OCI-LY7 (cell line): ENCODE measurements at regions not wholly inside any gene's neighbourhood (a gene's known extent, or its start where the extent isn't known, plus 50 kb on each side); places are given as distances from the start of the nearest gene placed in this dataset.

Source experiments
- EZH2phosphoT487 ChIP-seq: fragments of 200-600 bp; sonication (generic); IDR thresholded peaks from 2 replicates; pipeline ENCODE4 v1.6.1; 2018; ENCODE audit warnings: low read depth, borderline replicate concordance, mild to moderate bottlenecking, mixed run types, antibody characterized with exemption, low read length, moderate library complexity, mixed read lengths
- TF ChIP-seq, protein P1 (sequence below): fragments of 200-600 bp; sonication (generic); conservative IDR thresholded peaks from 2 replicates; pipeline ENCODE4 v1.5.1; 2014; ENCODE audit warnings: mild to moderate bottlenecking, antibody characterized with exemption, low read length, moderate library complexity, mixed read lengths

DNA sequence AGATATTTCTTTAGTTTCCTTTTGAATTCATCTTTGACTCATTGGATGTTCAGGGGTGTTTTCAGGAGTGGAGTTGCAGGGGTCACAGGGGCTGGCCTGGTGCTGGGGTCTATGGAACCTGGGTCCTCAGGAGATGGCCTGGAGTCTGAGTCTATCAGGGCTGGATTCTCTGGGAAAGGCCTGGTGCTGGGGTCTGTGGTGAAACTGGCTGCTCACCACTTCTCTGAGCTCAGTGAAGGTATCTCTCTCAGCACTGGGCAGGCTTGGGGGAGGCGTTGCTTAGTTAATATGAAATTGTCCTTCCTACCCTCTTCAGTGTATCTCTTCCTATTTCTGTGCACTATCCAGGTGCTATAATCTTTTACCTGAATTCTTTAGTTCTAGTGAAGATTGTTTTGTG, 83.1 kb upstream of the SLC24A3 start:
- TF ChIP-seq, protein P1, sequence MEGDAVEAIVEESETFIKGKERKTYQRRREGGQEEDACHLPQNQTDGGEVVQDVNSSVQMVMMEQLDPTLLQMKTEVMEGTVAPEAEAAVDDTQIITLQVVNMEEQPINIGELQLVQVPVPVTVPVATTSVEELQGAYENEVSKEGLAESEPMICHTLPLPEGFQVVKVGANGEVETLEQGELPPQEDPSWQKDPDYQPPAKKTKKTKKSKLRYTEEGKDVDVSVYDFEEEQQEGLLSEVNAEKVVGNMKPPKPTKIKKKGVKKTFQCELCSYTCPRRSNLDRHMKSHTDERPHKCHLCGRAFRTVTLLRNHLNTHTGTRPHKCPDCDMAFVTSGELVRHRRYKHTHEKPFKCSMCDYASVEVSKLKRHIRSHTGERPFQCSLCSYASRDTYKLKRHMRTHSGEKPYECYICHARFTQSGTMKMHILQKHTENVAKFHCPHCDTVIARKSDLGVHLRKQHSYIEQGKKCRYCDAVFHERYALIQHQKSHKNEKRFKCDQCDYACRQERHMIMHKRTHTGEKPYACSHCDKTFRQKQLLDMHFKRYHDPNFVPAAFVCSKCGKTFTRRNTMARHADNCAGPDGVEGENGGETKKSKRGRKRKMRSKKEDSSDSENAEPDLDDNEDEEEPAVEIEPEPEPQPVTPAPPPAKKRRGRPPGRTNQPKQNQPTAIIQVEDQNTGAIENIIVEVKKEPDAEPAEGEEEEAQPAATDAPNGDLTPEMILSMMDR: no peak
- no peak for TF ChIP-seq EZH2phosphoT487
